OCI-LY7 (cell line): ENCODE measurements at regions not wholly inside any gene's neighbourhood (a gene's known extent, or its start where the extent isn't known, plus 50 kb on each side); places are given as distances from the start of the nearest gene placed in this dataset.

Experiments
- BruUV-seq: library from RNA; stranded (reverse); fragments of 400-500 nt; replicated peaks from 2 replicates; lab custom pipeline; 2021; lab: Mats Ljungman, UMichigan
- CTCF ChIA-PET: fragments of 300-600 bp; sonication (Branson Sonifier 250); formaldehyde crosslinking; loops from one replicate; lab custom pipeline; 2022; ENCODE audit warnings: antibody characterized with exemption; ENCODE audit not compliant: unreplicated experiment; lab: Charles Lee
- POLR2A ChIA-PET: fragments of 300-600 bp; sonication (Branson Sonifier 250); formaldehyde crosslinking; loops from one replicate; lab custom pipeline; 2022; ENCODE audit warnings: antibody characterized with exemption; lab: Charles Lee
- DNase-seq: peaks from one replicate; pipeline ENCODE4 v3.0.0-alpha.2; 2015; ENCODE audit warnings: low spot score
- H2AFZ ChIP-seq: fragments of 200-600 bp; sonication (generic), shearing (Covaris generic); 2 replicates; pipeline ENCODE4 v1.6.1; 2014; ENCODE audit warnings: mild to moderate bottlenecking, antibody characterized with exemption, low read length, moderate library complexity
- H3K27ac ChIP-seq: fragments of 200-600 bp; sonication (generic); 2 replicates; pipeline ENCODE4 v1.5.1; 2014; ENCODE audit warnings: mixed run types, low read depth, mild to moderate bottlenecking, moderate library complexity, low read length, inconsistent platforms; ENCODE audit not compliant: poor library complexity, severe bottlenecking
- H3K36me3 ChIP-seq: fragments of 200-600 bp; sonication (generic); 2 replicates; pipeline ENCODE4 v1.6.1; 2014; ENCODE audit warnings: mild to moderate bottlenecking, antibody characterized with exemption, low read length, moderate library complexity, mixed read lengths; ENCODE audit not compliant: insufficient read depth
- H3K4me1 ChIP-seq: fragments of 200-600 bp; sonication (generic); 2 replicates; pipeline ENCODE4 v1.5.1; 2014; ENCODE audit warnings: mild to moderate bottlenecking, low read length; ENCODE audit not compliant: insufficient read depth, poor library complexity, severe bottlenecking
- H3K4me2 ChIP-seq: fragments of 200-600 bp; sonication (generic); 2 replicates; pipeline ENCODE4 v1.6.1; 2014; ENCODE audit warnings: mild to moderate bottlenecking, low read length
- H3K4me3 ChIP-seq: fragments of 200-600 bp; sonication (generic); 2 replicates; pipeline ENCODE4 v1.5.1; 2014; ENCODE audit warnings: mild to moderate bottlenecking, low read depth, low read length; ENCODE audit not compliant: poor library complexity, severe bottlenecking
- H3K79me2 ChIP-seq: fragments of 200-600 bp; sonication (generic); 2 replicates; pipeline ENCODE4 v1.6.1; 2016; ENCODE audit warnings: low read depth, mild to moderate bottlenecking, low read length, moderate library complexity, mixed read lengths; ENCODE audit not compliant: insufficient read depth
- H3K9me2 ChIP-seq: fragments of 200-600 bp; sonication (generic); 2 replicates; pipeline ENCODE4 v1.6.1; 2016; ENCODE audit warnings: mild to moderate bottlenecking, low read length, mixed read lengths; ENCODE audit not compliant: insufficient read depth
- H3K9me3 ChIP-seq: fragments of 200-600 bp; sonication (generic); 2 replicates; pipeline ENCODE4 v1.6.1; 2014; ENCODE audit warnings: mild to moderate bottlenecking, mixed run types, low read length, mixed read lengths
- H4K20me1 ChIP-seq: fragments of 200-600 bp; sonication (generic); 2 replicates; pipeline ENCODE4 v1.6.1; 2014; ENCODE audit warnings: mild to moderate bottlenecking, antibody characterized with exemption, low read length, moderate library complexity, mixed read lengths; ENCODE audit not compliant: insufficient read depth
- EZH2phosphoT487 ChIP-seq: fragments of 200-600 bp; sonication (generic); IDR thresholded peaks from 2 replicates; pipeline ENCODE4 v1.6.1; 2018; ENCODE audit warnings: low read depth, borderline replicate concordance, mild to moderate bottlenecking, mixed run types, antibody characterized with exemption, low read length, moderate library complexity, mixed read lengths
- intact Hi-C: fragments of 100-400 bp; cut with micrococcal nuclease; formaldehyde crosslinking; loops from one replicate; pipeline ENCODE4 v1.10.0; 2022; ENCODE audit not compliant: unreplicated experiment
- TF ChIP-seq, protein P1 (sequence below): fragments of 200-600 bp; sonication (generic); conservative IDR thresholded peaks from 2 replicates; pipeline ENCODE4 v1.5.1; 2014; ENCODE audit warnings: mild to moderate bottlenecking, antibody characterized with exemption, low read length, moderate library complexity, mixed read lengths

DNA sequence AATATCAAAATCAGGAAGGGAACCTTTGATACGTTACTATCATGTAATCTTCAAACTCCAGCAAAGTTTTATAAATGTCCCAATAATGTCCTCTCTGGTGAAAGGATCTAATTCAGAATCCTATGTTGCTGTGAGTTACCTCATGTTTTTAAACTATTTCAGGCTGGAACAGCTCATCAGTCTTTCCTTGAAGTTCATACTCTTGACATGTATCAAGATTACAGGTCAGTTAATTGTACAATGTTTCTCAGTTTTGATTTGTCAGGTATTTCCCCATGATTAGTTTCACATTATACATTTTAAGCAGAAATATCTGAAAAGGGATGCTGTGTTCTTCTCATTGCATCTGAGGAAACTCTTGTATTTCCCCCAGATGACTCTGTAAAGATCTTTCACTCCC is 136.5 kb upstream of the HS3ST1 start:
- TF ChIP-seq, protein P1, sequence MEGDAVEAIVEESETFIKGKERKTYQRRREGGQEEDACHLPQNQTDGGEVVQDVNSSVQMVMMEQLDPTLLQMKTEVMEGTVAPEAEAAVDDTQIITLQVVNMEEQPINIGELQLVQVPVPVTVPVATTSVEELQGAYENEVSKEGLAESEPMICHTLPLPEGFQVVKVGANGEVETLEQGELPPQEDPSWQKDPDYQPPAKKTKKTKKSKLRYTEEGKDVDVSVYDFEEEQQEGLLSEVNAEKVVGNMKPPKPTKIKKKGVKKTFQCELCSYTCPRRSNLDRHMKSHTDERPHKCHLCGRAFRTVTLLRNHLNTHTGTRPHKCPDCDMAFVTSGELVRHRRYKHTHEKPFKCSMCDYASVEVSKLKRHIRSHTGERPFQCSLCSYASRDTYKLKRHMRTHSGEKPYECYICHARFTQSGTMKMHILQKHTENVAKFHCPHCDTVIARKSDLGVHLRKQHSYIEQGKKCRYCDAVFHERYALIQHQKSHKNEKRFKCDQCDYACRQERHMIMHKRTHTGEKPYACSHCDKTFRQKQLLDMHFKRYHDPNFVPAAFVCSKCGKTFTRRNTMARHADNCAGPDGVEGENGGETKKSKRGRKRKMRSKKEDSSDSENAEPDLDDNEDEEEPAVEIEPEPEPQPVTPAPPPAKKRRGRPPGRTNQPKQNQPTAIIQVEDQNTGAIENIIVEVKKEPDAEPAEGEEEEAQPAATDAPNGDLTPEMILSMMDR = no peak
- no peak for TF ChIP-seq EZH2phosphoT487
- no TSS peak for BruUV-seq
- no peaks in the 10 kb centered on the region for H3K9me2 ChIP-seq
- H3K4me2 ChIP-seq = no peak overlapping the region
- no peaks in the 10 kb centered on the region for H3K36me3 ChIP-seq
- no peaks in the 10 kb centered on the region for H3K79me2 ChIP-seq
- H3K4me3 ChIP-seq = no peak overlapping the region
- CTCF ChIA-PET = no interaction called here
- H3K4me1 ChIP-seq = no peaks in the 10 kb centered on the region
- H3K9me3 ChIP-seq = no peaks in the 10 kb centered on the region
- no peak overlapping the region for H3K27ac ChIP-seq
- no peaks in the 10 kb centered on the region for H4K20me1 ChIP-seq
- H2AFZ ChIP-seq = no peak overlapping the region
- DNase-seq = no peak
- POLR2A ChIA-PET = no interaction called here
- intact Hi-C loops = no loop called here

DNA sequence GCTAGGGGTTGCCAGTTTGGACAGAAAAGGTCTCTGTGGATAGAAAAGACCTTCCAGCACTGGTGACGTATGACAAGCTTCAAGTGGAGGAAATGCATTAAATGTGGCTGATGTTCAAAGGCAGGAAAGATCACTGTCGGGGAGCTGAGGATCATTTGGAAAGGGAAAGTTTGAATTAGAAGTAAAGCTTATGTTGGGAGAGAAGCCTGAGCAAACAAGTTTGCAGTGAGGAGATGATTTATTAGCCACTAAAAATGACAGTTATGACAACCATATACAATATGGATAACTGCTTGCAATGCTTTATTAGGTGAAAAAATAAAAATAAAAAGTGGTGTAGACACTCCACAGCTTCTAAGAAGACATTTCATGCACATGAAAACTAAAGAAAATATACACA is 135.3 kb upstream of the HS3ST1 start:
- no peak overlapping the region for H3K27ac ChIP-seq
- BruUV-seq = no TSS peak
- H3K9me2 ChIP-seq = no peaks in the 10 kb centered on the region
- H3K4me2 ChIP-seq = no peak overlapping the region
- H3K79me2 ChIP-seq = no peaks in the 10 kb centered on the region
- H3K36me3 ChIP-seq = no peaks in the 10 kb centered on the region
- ChIA-PET POLR2A (no interaction called here), CTCF (no interaction called here)
- no peaks in the 10 kb centered on the region for H3K4me1 ChIP-seq
- intact Hi-C loops = no loop called here
- H3K9me3 ChIP-seq = no peaks in the 10 kb centered on the region
- H4K20me1 ChIP-seq = no peaks in the 10 kb centered on the region
- no peak for DNase-seq
- TF ChIP-seq, protein P1 = no peak
- H3K4me3 ChIP-seq = no peak overlapping the region
- H2AFZ ChIP-seq = no peak overlapping the region

DNA sequence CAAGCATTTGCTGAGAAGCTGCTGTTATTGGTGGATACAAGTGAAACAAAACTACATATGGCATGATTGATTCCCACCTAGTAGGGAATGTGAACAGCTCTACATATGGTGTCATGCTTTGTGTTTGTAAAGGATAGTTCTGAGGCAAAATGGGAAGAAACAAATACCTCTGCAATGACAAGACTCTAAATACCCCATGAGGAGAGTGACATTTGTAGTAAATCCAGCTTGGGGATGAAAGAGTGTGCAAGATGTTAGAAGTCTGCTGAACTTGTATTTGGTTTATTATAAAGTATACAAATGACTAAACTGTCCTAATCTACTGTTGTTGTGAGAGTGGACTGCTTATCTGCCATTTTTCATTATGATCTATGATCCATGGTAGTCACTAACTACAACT is 120.8 kb upstream of the HS3ST1 start:
- Histone ChIP-seq H3K9me2 (no peaks in the 10 kb centered on the region), H3K4me1 (no peaks in the 10 kb centered on the region), H4K20me1 (no peaks in the 10 kb centered on the region), H3K9me3 (no peaks in the 10 kb centered on the region), H3K4me2 (no peak overlapping the region), H2AFZ (no peak overlapping the region), H3K36me3 (no peaks in the 10 kb centered on the region), H3K27ac (no peak overlapping the region), H3K79me2 (no peaks in the 10 kb centered on the region), H3K4me3 (no peak overlapping the region)
- ChIA-PET CTCF (no interaction called here), POLR2A (no interaction called here)
- TF ChIP-seq EZH2phosphoT487 = no peak
- TF ChIP-seq, protein P1 = no peak
- BruUV-seq = no TSS peak
- intact Hi-C loops = no loop called here
- DNase-seq = no peak
